Activated B cell treated with CpG ODN at 0.5 μM for 24 hours (primary cell): ENCODE measurements at regions not wholly inside any gene's neighbourhood (a gene's known extent, or its start where the extent isn't known, plus 50 kb on each side); places are given as distances from the start of the nearest gene placed in this dataset.

Source experiments
- ATAC-seq: fragments of 200-7000 bp; cut with Tn5 transposase; one replicate; pipeline ENCODE4 v1.10.0; 2021; ENCODE audit warnings: low read depth, mild to moderate bottlenecking, moderate library complexity
- CTCF ChIA-PET: fragments of 350-600 bp; sonication (Branson Sonifier 250); formaldehyde crosslinking; loops from one replicate; lab custom pipeline; 2021; ENCODE audit warnings: antibody characterized with exemption; lab: Charles Lee
- POLR2A ChIA-PET: fragments of 350-600 bp; sonication (Branson Sonifier 250); formaldehyde crosslinking; loops from one replicate; lab custom pipeline; 2021; ENCODE audit warnings: antibody characterized with exemption; lab: Charles Lee
- DNase-seq: peaks from one replicate; pipeline ENCODE4 v3.0.0; 2022
- H3K27ac Mint-ChIP-seq: one replicate; pipeline ENCODE4 v1.8.0; 2020; ENCODE audit warnings: mixed read lengths
- H3K27me3 Mint-ChIP-seq: one replicate; pipeline ENCODE4 v1.8.0; 2021; ENCODE audit warnings: mixed read lengths
- H3K36me3 Mint-ChIP-seq: one replicate; pipeline ENCODE4 v1.8.0; 2021; ENCODE audit warnings: low read depth, mixed read lengths
- H3K4me1 Mint-ChIP-seq: one replicate; pipeline ENCODE4 v1.8.0; 2021; ENCODE audit warnings: mixed read lengths
- H3K4me3 Mint-ChIP-seq: one replicate; pipeline ENCODE4 v1.8.0; 2020; ENCODE audit warnings: mild to moderate bottlenecking, mixed read lengths
- H3K9me3 Mint-ChIP-seq: one replicate; pipeline ENCODE4 v1.8.0; 2020; ENCODE audit warnings: mixed read lengths
- intact Hi-C: fragments of 100-400 bp; cut with micrococcal nuclease; formaldehyde crosslinking; loops from one replicate; pipeline ENCODE4 v1.15.1; 2024
- TF ChIP-seq, protein P1 (sequence below): fragments of 200-600 bp; IDR thresholded peaks from one replicate; pipeline ENCODE4 v1.8.0; 2022; ENCODE audit warnings: antibody characterized with exemption, mild to moderate bottlenecking

GRCh38 chr4:29467044-29467717, 1253.0 kb upstream of the PCDH7 start:
- H3K9me3 Mint-ChIP-seq: peaks cover 12% of the 10 kb centered on the region
- ATAC-seq: no peak
- intact Hi-C loops: no loop called here
- ChIA-PET CTCF (no interaction called here), POLR2A (no interaction called here)
- no peak for DNase-seq
- H3K27ac Mint-ChIP-seq: no peak overlapping the region
- TF ChIP-seq, protein P1, sequence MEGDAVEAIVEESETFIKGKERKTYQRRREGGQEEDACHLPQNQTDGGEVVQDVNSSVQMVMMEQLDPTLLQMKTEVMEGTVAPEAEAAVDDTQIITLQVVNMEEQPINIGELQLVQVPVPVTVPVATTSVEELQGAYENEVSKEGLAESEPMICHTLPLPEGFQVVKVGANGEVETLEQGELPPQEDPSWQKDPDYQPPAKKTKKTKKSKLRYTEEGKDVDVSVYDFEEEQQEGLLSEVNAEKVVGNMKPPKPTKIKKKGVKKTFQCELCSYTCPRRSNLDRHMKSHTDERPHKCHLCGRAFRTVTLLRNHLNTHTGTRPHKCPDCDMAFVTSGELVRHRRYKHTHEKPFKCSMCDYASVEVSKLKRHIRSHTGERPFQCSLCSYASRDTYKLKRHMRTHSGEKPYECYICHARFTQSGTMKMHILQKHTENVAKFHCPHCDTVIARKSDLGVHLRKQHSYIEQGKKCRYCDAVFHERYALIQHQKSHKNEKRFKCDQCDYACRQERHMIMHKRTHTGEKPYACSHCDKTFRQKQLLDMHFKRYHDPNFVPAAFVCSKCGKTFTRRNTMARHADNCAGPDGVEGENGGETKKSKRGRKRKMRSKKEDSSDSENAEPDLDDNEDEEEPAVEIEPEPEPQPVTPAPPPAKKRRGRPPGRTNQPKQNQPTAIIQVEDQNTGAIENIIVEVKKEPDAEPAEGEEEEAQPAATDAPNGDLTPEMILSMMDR: no peak
- no peak overlapping the region for H3K4me3 Mint-ChIP-seq
- no peaks in the 10 kb centered on the region for H3K36me3 Mint-ChIP-seq
- H3K27me3 Mint-ChIP-seq: no peaks in the 10 kb centered on the region
- H3K4me1 Mint-ChIP-seq: no peaks in the 10 kb centered on the region
